H1 (cell line): ENCODE measurements at regions not wholly inside any gene's neighbourhood (a gene's known extent, or its start where the extent isn't known, plus 50 kb on each side); places are given as distances from the start of the nearest gene placed in this dataset.

Experiments used
- CTCF ChIA-PET: fragments of 300-600 bp; sonication (Branson Sonifier 250); formaldehyde crosslinking; loops from one replicate; lab custom pipeline; 2021; ENCODE audit not compliant: partially characterized antibody; lab: Charles Lee
- POLR2A ChIA-PET: fragments of 300-600 bp; sonication (Branson Sonifier 250); formaldehyde crosslinking; loops from one replicate; lab custom pipeline; 2021; ENCODE audit warnings: inconsistent platforms; ENCODE audit not compliant: partially characterized antibody; lab: Charles Lee
- DNase-seq, 2 experiments: peaks; one replicate each; pipeline versions ENCODE4 v3.0.0 to v3.0.0-alpha.2; 2010 to 2022; ENCODE audit warnings: low spot score in 2 of 2, low read depth in 1 of 2, mixed read lengths in 1 of 2
- FAIRE-seq: peaks from 2 replicates; lab custom pipeline; 2011; peaks lifted over from hg19 to GRCh38; lab: Jason Lieb, UNC
- H2AFZ ChIP-seq: 2 replicates; pipeline ENCODE4 v1.8.1; 2012; ENCODE audit warnings: low read length, inconsistent platforms
- H2AK5ac ChIP-seq: 2 replicates; pipeline ENCODE4 v1.6.1; 2013; ENCODE audit warnings: low read depth, low read length
- H2BK120ac ChIP-seq: replicated peaks from 2 replicates; pipeline ENCODE3; 2013; ENCODE audit warnings: low read depth, low read length, inconsistent platforms
- H2BK12ac ChIP-seq: 2 replicates; pipeline ENCODE4 v1.6.1; 2013; ENCODE audit warnings: low read depth, low read length
- H2BK15ac ChIP-seq: 2 replicates; pipeline ENCODE4 v1.6.1; 2013; ENCODE audit warnings: low read length
- H2BK20ac ChIP-seq: 2 replicates; pipeline ENCODE4 v1.6.1; 2013; ENCODE audit warnings: low read length
- H2BK5ac ChIP-seq: 2 replicates; pipeline ENCODE4 v1.6.1; 2013; ENCODE audit warnings: low read depth, low read length
- H3K14ac ChIP-seq: 2 replicates; pipeline ENCODE4 v1.6.1; 2013; ENCODE audit warnings: inconsistent platforms; ENCODE audit not compliant: insufficient read length
- H3K18ac ChIP-seq: 2 replicates; pipeline ENCODE4 v1.6.1; 2013; ENCODE audit warnings: low read length; ENCODE audit errors: extremely low read depth
- H3K23ac ChIP-seq: 2 replicates; pipeline ENCODE4 v1.6.1; 2013; ENCODE audit warnings: inconsistent platforms; ENCODE audit not compliant: insufficient read length
- H3K23me2 ChIP-seq: 2 replicates; pipeline ENCODE4 v1.6.1; 2013; ENCODE audit warnings: low read depth, low read length
- H3K27ac ChIP-seq: 2 replicates; pipeline ENCODE4 v1.6.1; 2011; ENCODE audit warnings: low read depth, low read length, inconsistent platforms
- H3K27me3 ChIP-seq, 4 experiments: replicated peaks in 1 of 4; 1 replicate in 1 of 4; 2 replicates in 3 of 4; pipeline versions ENCODE4 v1.6.1 to v1.8.1; 2011 to 2013; ENCODE audit warnings: low read length in 3 of 4, mild to moderate bottlenecking in 3 of 4, inconsistent platforms in 2 of 4, mixed read lengths in 2 of 4, moderate library complexity in 1 of 4; ENCODE audit not compliant: control insufficient read depth in 3 of 4, insufficient read depth in 3 of 4; ENCODE audit errors: extremely low read depth in 1 of 4
- H3K36me3 ChIP-seq, 4 experiments: 2 replicates each; pipeline versions ENCODE4 v1.6.1 to v1.8.1; 2011 to 2013; ENCODE audit warnings: mild to moderate bottlenecking in 4 of 4, low read length in 3 of 4, moderate library complexity in 2 of 4, control low read depth in 1 of 4, inconsistent platforms in 1 of 4; ENCODE audit not compliant: insufficient read depth in 4 of 4, control insufficient read depth in 2 of 4
- H3K4ac ChIP-seq: replicated peaks from 2 replicates; pipeline ENCODE3; 2013; ENCODE audit warnings: low read length, low read depth, mixed read lengths, inconsistent platforms; ENCODE audit not compliant: insufficient read length
- H3K4me1 ChIP-seq, 4 experiments: replicated peaks in 1 of 4; 1 replicate in 1 of 4; 2 replicates in 3 of 4; pipeline versions ENCODE4 v1.6.1 to v1.8.1; 2011 to 2013; ENCODE audit warnings: low read length in 3 of 4, inconsistent platforms in 2 of 4, mixed read lengths in 1 of 4; ENCODE audit not compliant: insufficient read depth in 4 of 4, control insufficient read depth in 3 of 4
- H3K4me2 ChIP-seq, 2 experiments: 2 replicates each; pipeline versions ENCODE4 v1.6.1 to v1.8.1; 2011 to 2013; ENCODE audit warnings: low read depth in 2 of 2, low read length in 2 of 2, control low read depth in 1 of 2, inconsistent platforms in 1 of 2, mild to moderate bottlenecking in 1 of 2; ENCODE audit not compliant: insufficient read depth in 1 of 2
- H3K4me3 ChIP-seq, 4 experiments: fragments of 200-600, 300-600 bp in 1 of 4; sonication (generic), shearing (Covaris generic), sonication (Bioruptor Twin) in 1 of 4; 2 replicates each; pipeline versions ENCODE4 v1.5.1 to v1.8.1; 2011 to 2016; ENCODE audit warnings: low read length in 4 of 4, low read depth in 3 of 4, control low read depth in 2 of 4, inconsistent platforms in 2 of 4, mild to moderate bottlenecking in 2 of 4, mixed read lengths in 1 of 4, moderate library complexity in 1 of 4; ENCODE audit not compliant: insufficient read depth in 2 of 4; ENCODE audit errors: extremely low read depth in 1 of 4
- H3K56ac ChIP-seq: replicated peaks from 2 replicates; pipeline ENCODE3; 2013; ENCODE audit warnings: low read depth, mild to moderate bottlenecking, mixed read lengths, low read length, inconsistent platforms; ENCODE audit not compliant: insufficient read length
- H3K79me1 ChIP-seq: 2 replicates; pipeline ENCODE4 v1.6.1; 2013; ENCODE audit warnings: low read depth, low read length, control low read depth
- H3K79me2 ChIP-seq, 2 experiments: 2 replicates each; pipeline versions ENCODE4 v1.6.1 to v1.8.1; 2012 to 2013; ENCODE audit warnings: low read length in 2 of 2, mild to moderate bottlenecking in 2 of 2, inconsistent platforms in 1 of 2; ENCODE audit not compliant: insufficient read depth in 2 of 2, control insufficient read depth in 1 of 2
- H3K9ac ChIP-seq, 4 experiments: replicated peaks in 1 of 4; 1 replicate in 1 of 4; 2 replicates in 3 of 4; pipeline versions ENCODE4 v1.6.1 to v1.8.1; 2011 to 2013; ENCODE audit warnings: low read depth in 3 of 4, low read length in 3 of 4, control low read depth in 2 of 4, mild to moderate bottlenecking in 2 of 4, moderate library complexity in 2 of 4, inconsistent platforms in 1 of 4; ENCODE audit errors: extremely low read depth in 1 of 4
- H3K9me3 ChIP-seq, 2 experiments: 2 replicates each; pipeline versions ENCODE4 v1.6.1 to v1.8.1; 2012 to 2013; ENCODE audit warnings: mild to moderate bottlenecking in 2 of 2, moderate library complexity in 2 of 2, control low read depth in 1 of 2, inconsistent platforms in 1 of 2, low read depth in 1 of 2, low read length in 1 of 2, mixed read lengths in 1 of 2; ENCODE audit not compliant: insufficient read depth in 2 of 2
- H4K20me1 ChIP-seq, 2 experiments: replicated peaks in 1 of 2; 2 replicates each; pipeline versions ENCODE3 to v1.8.1; 2011 to 2013; ENCODE audit warnings: inconsistent platforms in 2 of 2, low read length in 2 of 2, mild to moderate bottlenecking in 1 of 2; ENCODE audit not compliant: insufficient read depth in 2 of 2, control insufficient read depth in 1 of 2
- H4K5ac ChIP-seq: 2 replicates; pipeline ENCODE4 v1.6.1; 2013; ENCODE audit warnings: low read length, low read depth, mixed read lengths, inconsistent platforms; ENCODE audit not compliant: insufficient read length
- H4K8ac ChIP-seq: 2 replicates; pipeline ENCODE4 v1.8.0; 2013; ENCODE audit warnings: mild to moderate bottlenecking, moderate library complexity, low read length, inconsistent platforms; ENCODE audit not compliant: insufficient read depth; ENCODE audit errors: extremely low read depth
- H4K91ac ChIP-seq: replicated peaks from 2 replicates; pipeline ENCODE3; 2013; ENCODE audit warnings: low read length, mixed read lengths, inconsistent platforms; ENCODE audit not compliant: insufficient read length
- BACH1 ChIP-seq: IDR thresholded peaks from 2 replicates; pipeline ENCODE4 v1.6.1; 2012; ENCODE audit warnings: low read length, improper control_type of control experiment
- CHD2 ChIP-seq: IDR thresholded peaks from 2 replicates; pipeline ENCODE4 v1.6.1; 2012; ENCODE audit warnings: low read length, improper control_type of control experiment
- EP300 ChIP-seq, 2 experiments: IDR thresholded peaks; 1 replicate in 1 of 2; 2 replicates in 1 of 2; pipeline ENCODE4 v1.6.1; 2011 to 2012; ENCODE audit warnings: low read depth in 2 of 2, low read length in 2 of 2, mild to moderate bottlenecking in 2 of 2, borderline replicate concordance in 1 of 2, inconsistent platforms in 1 of 2, moderate library complexity in 1 of 2
- EZH2 ChIP-seq: fragments of 200-600 bp; sonication (generic); IDR thresholded peaks from 2 replicates; pipeline ENCODE4 v1.7.1; 2012; ENCODE audit warnings: low read depth, mild to moderate bottlenecking, moderate library complexity, low read length, inconsistent platforms; ENCODE audit not compliant: severe bottlenecking
- JUND ChIP-seq: IDR thresholded peaks from 2 replicates; pipeline ENCODE4 v1.6.1; 2011; ENCODE audit warnings: mild to moderate bottlenecking, improper control_type of control experiment, low read length
- POU5F1 ChIP-seq: IDR thresholded peaks from 2 replicates; pipeline ENCODE4 v1.6.1; 2011; ENCODE audit warnings: low read depth, mild to moderate bottlenecking, low read length, moderate library complexity
- SIX5 ChIP-seq: IDR thresholded peaks from 2 replicates; pipeline ENCODE4 v1.6.1; 2011; ENCODE audit warnings: mild to moderate bottlenecking, low read depth, low read length
- SP4 ChIP-seq: IDR thresholded peaks from 2 replicates; pipeline ENCODE4 v1.6.1; 2012; ENCODE audit warnings: low read length, inconsistent platforms
- SRF ChIP-seq: IDR thresholded peaks from 2 replicates; pipeline ENCODE4 v1.6.1; 2011; ENCODE audit warnings: mild to moderate bottlenecking, low read depth, low read length, moderate library complexity
- TAF7 ChIP-seq: optimal IDR thresholded peaks from 2 replicates; pipeline ENCODE3; 2011; ENCODE audit warnings: low read depth, mild to moderate bottlenecking, inconsistent platforms, low read length, moderate library complexity, borderline replicate concordance
- TBP ChIP-seq: IDR thresholded peaks from 2 replicates; pipeline ENCODE4 v1.6.1; 2011; ENCODE audit warnings: low read depth, low read length, improper control_type of control experiment
- ZNF274 ChIP-seq: IDR thresholded peaks from 2 replicates; pipeline ENCODE4 v1.7.0; 2012; ENCODE audit warnings: low read length, borderline replicate concordance; ENCODE audit errors: extremely low read depth
- WGBS, 2 experiments: shearing (Covaris generic) in 1 of 2; methylation state at CpG; one replicate each; pipeline versions ENCODE4 v1.1.6 to v1.1.7; 2013 to 2015; ENCODE audit warnings: low lambda C conversion rate in 2 of 2, mixed read lengths in 2 of 2, inconsistent platforms in 1 of 2, low coverage in 1 of 2, missing lambda C conversion rate in 1 of 2; ENCODE audit not compliant: insufficient replicate concordance in 2 of 2, insufficient coverage in 1 of 2, insufficient read length in 1 of 2; ENCODE audit errors: extremely low coverage in 1 of 2, missing lambda C conversion rate in 1 of 2; 5-methylcytosine and 5-hydroxymethylcytosine counted together
- TF ChIP-seq, protein P1 (sequence below): IDR thresholded peaks from 2 replicates; pipeline ENCODE4 v1.6.1; 2011; ENCODE audit warnings: low read depth, mild to moderate bottlenecking, low read length; ENCODE audit not compliant: insufficient read depth
- TF ChIP-seq, protein P2 (sequence below): IDR thresholded peaks from 2 replicates; pipeline ENCODE4 v1.6.1; 2012; ENCODE audit warnings: inconsistent platforms

DNA sequence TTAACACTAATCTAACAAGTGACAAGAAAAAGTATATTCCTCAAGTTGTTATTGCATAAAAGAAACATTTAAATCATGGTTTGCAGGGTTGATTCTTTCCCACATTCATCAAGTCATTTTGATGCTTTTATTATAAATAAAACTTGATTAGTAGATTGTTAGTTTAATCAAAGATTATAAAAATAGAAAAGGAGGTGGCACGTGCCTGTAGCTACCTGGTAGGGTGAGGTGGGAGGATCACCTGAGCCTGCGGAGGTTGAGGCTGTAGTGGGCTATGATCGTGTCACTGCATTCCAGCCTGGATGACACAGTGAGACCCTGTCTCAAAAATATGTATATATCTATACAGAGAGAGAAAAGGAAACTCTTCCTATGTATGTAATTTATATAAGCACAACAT is 433.2 kb upstream of the RGS6 start:
- H2BK15ac ChIP-seq, result no peak overlapping the region
- ChIA-PET CTCF (interaction anchor here (0.7 kb wide), 1 partner anchor 99 kb away, joined by 3 read pairs; no protein-coding TSS in a partner anchor), POLR2A (no interaction called here)
- H4K8ac ChIP-seq, result no peak overlapping the region
- no peak overlapping the region for H2BK120ac ChIP-seq
- 76% methylated on average over 3 of the region's 3 CpGs; no CpG with 5 or more reads in 1 of the 2 experiments for WGBS, 2 experiments
- no peak overlapping the region for H3K4me2 ChIP-seq
- no peak overlapping the region for H2BK12ac ChIP-seq
- no peaks in the 10 kb centered on the region for H3K27me3 ChIP-seq
- H3K18ac ChIP-seq, result no peak overlapping the region
- FAIRE-seq (no peak), DNase-seq (no peak)
- H4K91ac ChIP-seq, result no peak overlapping the region
- no peaks in the 10 kb centered on the region for H3K23me2 ChIP-seq
- H3K4me1 ChIP-seq, result no peaks in the 10 kb centered on the region; a peak in 2 of 7 replicates
- no peak overlapping the region for H3K9ac ChIP-seq
- no peaks in the 10 kb centered on the region for H3K79me1 ChIP-seq
- no peak overlapping the region for H3K4ac ChIP-seq
- H3K4me3 ChIP-seq, result no peak overlapping the region
- H3K79me2 ChIP-seq, result peaks cover 0 to 74% of the 10 kb centered on the region in 2 experiments; a peak in 2 of 4 replicates
- H3K23ac ChIP-seq, result no peak overlapping the region
- H2AK5ac ChIP-seq, result no peak overlapping the region
- no peak overlapping the region for H2BK20ac ChIP-seq
- no peak overlapping the region for H3K14ac ChIP-seq
- H3K36me3 ChIP-seq, result no peaks in the 10 kb centered on the region
- no peak overlapping the region for H2AFZ ChIP-seq
- no peak overlapping the region for H3K27ac ChIP-seq
- no peak overlapping the region for H4K5ac ChIP-seq
- H3K9me3 ChIP-seq, result no peaks in the 10 kb centered on the region
- H2BK5ac ChIP-seq, result no peak overlapping the region
- H4K20me1 ChIP-seq, result no peaks in the 10 kb centered on the region
- no peak overlapping the region for H3K56ac ChIP-seq
- no peak for TF ChIP-seq TAF7
- TF ChIP-seq ZNF274, result no peak
- TF ChIP-seq EZH2, result no peak
- TF ChIP-seq TBP, result no peak
- no peak for TF ChIP-seq BACH1
- TF ChIP-seq JUND, result no peak
- TF ChIP-seq SRF, result no peak
- no peak for TF ChIP-seq CHD2
- TF ChIP-seq POU5F1, result no peak
- TF ChIP-seq SIX5, result no peak
- TF ChIP-seq, protein P1, sequence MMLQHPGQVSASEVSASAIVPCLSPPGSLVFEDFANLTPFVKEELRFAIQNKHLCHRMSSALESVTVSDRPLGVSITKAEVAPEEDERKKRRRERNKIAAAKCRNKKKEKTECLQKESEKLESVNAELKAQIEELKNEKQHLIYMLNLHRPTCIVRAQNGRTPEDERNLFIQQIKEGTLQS, result no peak
- TF ChIP-seq, protein P2, sequence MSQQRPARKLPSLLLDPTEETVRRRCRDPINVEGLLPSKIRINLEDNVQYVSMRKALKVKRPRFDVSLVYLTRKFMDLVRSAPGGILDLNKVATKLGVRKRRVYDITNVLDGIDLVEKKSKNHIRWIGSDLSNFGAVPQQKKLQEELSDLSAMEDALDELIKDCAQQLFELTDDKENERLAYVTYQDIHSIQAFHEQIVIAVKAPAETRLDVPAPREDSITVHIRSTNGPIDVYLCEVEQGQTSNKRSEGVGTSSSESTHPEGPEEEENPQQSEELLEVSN, result no peak
- no peak for TF ChIP-seq SP4
- no peak for TF ChIP-seq EP300 (IDR thresholded peaks at IDR 0.05; ENCODE audit: borderline replicate concordance in 1 of 2, low read depth in 2 of 2, low read length in 2 of 2)
